Panc1 (cell line): ENCODE measurements at regions not wholly inside any gene's neighbourhood (a gene's known extent, or its start where the extent isn't known, plus 50 kb on each side); places are given as distances from the start of the nearest gene placed in this dataset.

Source experiments
- ATAC-seq: fragments of 200-7000 bp; cut with Tn5 transposase; 2 replicates; pipeline ENCODE4 v1.9.1; 2020; ENCODE audit warnings: mild to moderate bottlenecking, moderate library complexity
- BruUV-seq: library from RNA; stranded (reverse); fragments of 400-500 nt; replicated peaks from 2 replicates; lab custom pipeline; 2021; lab: Mats Ljungman, UMichigan
- CTCF ChIA-PET: fragments of 300-600 bp; sonication (Branson Sonifier 250); formaldehyde crosslinking; loops from one replicate; lab custom pipeline; 2022; ENCODE audit warnings: antibody characterized with exemption; lab: Charles Lee
- POLR2A ChIA-PET: fragments of 300-600 bp; sonication (Branson Sonifier 250); formaldehyde crosslinking; loops from one replicate; lab custom pipeline; 2022; ENCODE audit warnings: antibody characterized with exemption; lab: Charles Lee
- DNase-seq: peaks from one replicate; pipeline ENCODE4 v3.0.0-alpha.2; 2010; ENCODE audit warnings: low read depth, low spot score
- H3K27ac ChIP-seq: 2 replicates; pipeline ENCODE4 v1.5.1; 2011; ENCODE audit warnings: mild to moderate bottlenecking, low read length, inconsistent platforms
- H3K27me3 ChIP-seq: fragments of 200-500 bp; sonication (Bioruptor generic); 2 replicates; pipeline ENCODE4 v1.6.0; 2014; ENCODE audit warnings: low read length, inconsistent platforms; ENCODE audit not compliant: control insufficient read depth, insufficient read depth
- H3K36me3 ChIP-seq: fragments of 200-500 bp; sonication (Bioruptor generic); 2 replicates; pipeline ENCODE4 v1.5.1; 2014; ENCODE audit warnings: inconsistent platforms, mild to moderate bottlenecking, low read length, moderate library complexity; ENCODE audit not compliant: control insufficient read depth, insufficient read depth
- H3K4me1 ChIP-seq: 2 replicates; pipeline ENCODE4 v1.5.1; 2011; ENCODE audit warnings: inconsistent platforms, mild to moderate bottlenecking, low read length, moderate library complexity; ENCODE audit not compliant: control insufficient read depth, insufficient read depth
- H3K4me3 ChIP-seq, 2 experiments: 2 replicates each; pipeline ENCODE4 v1.5.1; 2011 to 2012; ENCODE audit warnings: low read depth in 2 of 2, low read length in 2 of 2, mild to moderate bottlenecking in 2 of 2, inconsistent platforms in 1 of 2, moderate library complexity in 1 of 2
- H3K9me3 ChIP-seq: fragments of 200-500 bp; sonication (Bioruptor generic); 2 replicates; pipeline ENCODE4 v1.5.1; 2014; ENCODE audit warnings: low read depth, mild to moderate bottlenecking, inconsistent platforms, low read length, moderate library complexity; ENCODE audit not compliant: control insufficient read depth, insufficient read depth
- CTCF ChIP-seq: fragments of 450-650 bp; IDR thresholded peaks from 2 replicates; pipeline ENCODE4 v1.5.1; 2017; ENCODE audit warnings: mild to moderate bottlenecking
- POLR2AphosphoS5 ChIP-seq: IDR thresholded peaks from 2 replicates; pipeline ENCODE4 v1.6.1; 2012; ENCODE audit warnings: mild to moderate bottlenecking, low read depth, low read length, moderate library complexity
- REST ChIP-seq, 2 experiments: IDR thresholded peaks; 2 replicates each; pipeline ENCODE4 v1.6.1; 2011 to 2012; ENCODE audit warnings: low read depth in 2 of 2, control low read depth in 1 of 2, low read length in 1 of 2, mild to moderate bottlenecking in 1 of 2, moderate library complexity in 1 of 2; ENCODE audit not compliant: insufficient read depth in 1 of 2
- SIN3A ChIP-seq: IDR thresholded peaks from 2 replicates; pipeline ENCODE4 v1.6.1; 2012; ENCODE audit warnings: low read depth, mild to moderate bottlenecking, low read length, moderate library complexity, borderline replicate concordance; ENCODE audit not compliant: insufficient read depth
- TCF7L2 ChIP-seq: IDR thresholded peaks from 2 replicates; pipeline ENCODE4 v1.6.1; 2011; ENCODE audit warnings: mild to moderate bottlenecking, low read depth, low read length, inconsistent platforms
- in situ Hi-C: cut with HindIII; loops from 2 replicates; pipeline ENCODE4 v1.10.0; 2016; ENCODE audit warnings: low sequenced_read_pairs, low pct_unique_long_range_greater_than_20kb
- intact Hi-C: fragments of 100-400 bp; cut with micrococcal nuclease; formaldehyde crosslinking; loops from one replicate; pipeline ENCODE4 v1.10.0; 2022; ENCODE audit not compliant: unreplicated experiment

- Histone ChIP-seq H3K9me3 (no peaks in the 10 kb centered on the region), H3K27me3 (no peaks in the 10 kb centered on the region), H3K4me1 (no peaks in the 10 kb centered on the region), H3K27ac (no peak overlapping the region), H3K36me3 (no peaks in the 10 kb centered on the region), H3K4me3 (no peak overlapping the region)
- in situ Hi-C loops = no loop called here
- BruUV-seq = no TSS peak
- DNase-seq = no peak
- CTCF ChIA-PET = no interaction called here
- intact Hi-C loops = no loop called here
- TF ChIP-seq REST (IDR thresholded peaks at IDR 0.05; ENCODE audit: insufficient read depth in 1 of 2, low read depth in 2 of 2, low read length in 1 of 2) (no peak), POLR2AphosphoS5 (no peak), SIN3A (no peak), CTCF (no peak), TCF7L2 (no peak)
- no peak for ATAC-seq
- POLR2A ChIA-PET = no interaction called here
These were observed 460.6 kb downstream of the TSN start for GRCh38 chr2:122216071-122216470.

GRCh38 chr2:122216901-122217300 lies 461.4 kb downstream of the TSN start:
- no peak for DNase-seq
- POLR2A ChIA-PET = no interaction called here
- Histone ChIP-seq H3K27me3 (no peaks in the 10 kb centered on the region), H3K4me1 (no peaks in the 10 kb centered on the region), H3K9me3 (no peaks in the 10 kb centered on the region), H3K36me3 (no peaks in the 10 kb centered on the region), H3K27ac (no peak overlapping the region), H3K4me3 (no peak overlapping the region)
- no peak for ATAC-seq
- intact Hi-C loops (no loop called here), in situ Hi-C loops (no loop called here)
- no TSS peak for BruUV-seq
- no peak for TF ChIP-seq SIN3A
- CTCF ChIA-PET = no interaction called here

GRCh38 chr2:122218596-122218995 lies 463.1 kb downstream of the TSN start:
- Histone ChIP-seq H3K4me1 (no peaks in the 10 kb centered on the region), H3K27me3 (no peaks in the 10 kb centered on the region), H3K36me3 (no peaks in the 10 kb centered on the region), H3K27ac (no peak overlapping the region), H3K4me3 (no peak overlapping the region), H3K9me3 (no peaks in the 10 kb centered on the region)
- no peak for DNase-seq
- intact Hi-C loops (no loop called here), in situ Hi-C loops (no loop called here)
- ATAC-seq = no peak
- TF ChIP-seq SIN3A (no peak), POLR2AphosphoS5 (no peak), TCF7L2 (no peak), CTCF (no peak), REST (IDR thresholded peaks at IDR 0.05; ENCODE audit: insufficient read depth in 1 of 2, low read depth in 2 of 2, low read length in 1 of 2) (no peak)
- no TSS peak for BruUV-seq
- CTCF ChIA-PET = no interaction called here
- POLR2A ChIA-PET = no interaction called here
